Gastrocnemius medialis (tissue), 4 donors: ENCODE measurements at regions not wholly inside any gene's neighbourhood (a gene's known extent, or its start where the extent isn't known, plus 50 kb on each side); places are given as distances from the start of the nearest gene placed in this dataset.

Source experiments
- ATAC-seq, 2 donors: fragments of 150-250 bp; one replicate each; pipeline ENCODE4 v1.9.1; 2016
- DNase-seq, 2 donors: peaks; one replicate each; pipeline ENCODE4 v3.0.0-alpha.2; 2019
- H3K27ac ChIP-seq, 4 donors: fragments of 200-600 bp; sonication (generic); 1 replicate in 1 of 4; 2 replicates in 3 of 4; pipeline ENCODE4 v1.5.1; 2016 to 2018; ENCODE audit warnings: mild to moderate bottlenecking in 2 of 4, moderate library complexity in 1 of 4
- H3K27me3 ChIP-seq, 3 donors: fragments of 200-600 bp; sonication (generic) in 2 of 3; 1 replicate in 1 of 3; 2 replicates in 2 of 3; pipeline versions ENCODE4 v1.5.1 to v1.6.0; 2016 to 2019; ENCODE audit warnings: mild to moderate bottlenecking in 1 of 3, moderate library complexity in 1 of 3
- H3K36me3 ChIP-seq, 2 donors: fragments of 200-600 bp; sonication (generic) in 1 of 2; one replicate each; pipeline ENCODE4 v1.5.1; 2017 to 2018
- H3K4me1 ChIP-seq, 2 donors: fragments of 200-600 bp; sonication (generic) in 1 of 2; one replicate each; pipeline ENCODE4 v1.5.1; 2016 to 2017; ENCODE audit warnings: mild to moderate bottlenecking in 2 of 2
- H3K4me3 ChIP-seq, 4 donors: fragments of 200-600 bp; sonication (generic) in 3 of 4; 1 replicate in 1 of 4; 2 replicates in 3 of 4; pipeline ENCODE4 v1.5.1; 2016 to 2019; ENCODE audit warnings: mild to moderate bottlenecking in 2 of 4
- H3K9me3 ChIP-seq, 3 donors: fragments of 200-600 bp; sonication (generic) in 2 of 3; 1 replicate in 1 of 3; 2 replicates in 2 of 3; pipeline ENCODE4 v1.5.1; 2016 to 2019
- CTCF ChIP-seq, 5 experiments: fragments of 450-650 bp in 3 of 5; fragments of 200-600 bp in 2 of 5; sonication (generic) in 2 of 5; IDR thresholded peaks in 4 of 5; conservative IDR thresholded peaks in 1 of 5; 1 replicate in 4 of 5; 2 replicates in 1 of 5; pipeline ENCODE4 v1.5.1; 2016 to 2019; ENCODE audit warnings: antibody characterized with exemption in 5 of 5, mild to moderate bottlenecking in 3 of 5, moderate library complexity in 3 of 5
- POLR2A ChIP-seq, 2 donors: fragments of 450-650 bp; IDR thresholded peaks; one replicate each; pipeline ENCODE4 v1.6.1; 2017; ENCODE audit warnings: antibody characterized with exemption in 2 of 2, mild to moderate bottlenecking in 2 of 2, moderate library complexity in 2 of 2
- in situ Hi-C, 4 donors: fragments of 200-750 bp; cut with MboI; loops; one replicate each; pipeline versions ENCODE4 v1.15.0 to v1.8.0; 2017; ENCODE audit warnings: low sequenced_read_pairs in 4 of 4
- intact Hi-C: fragments of 100-400 bp; cut with DNase I; formaldehyde crosslinking; loops from one replicate; pipeline ENCODE4 v1.15.1; 2023; ENCODE audit warnings: low total_unique reads

- H3K27ac ChIP-seq = no peak overlapping the region
- ATAC-seq = no peak
- TF ChIP-seq CTCF (IDR thresholded peaks at IDR 0.05 in 4 of 5, conservative IDR thresholded peaks at IDR 0.05 in 1 of 5) (no peak), POLR2A (IDR thresholded peaks at IDR 0.05) (no peak)
- in situ Hi-C loops = no loop called here
- no peaks in the 10 kb centered on the region for H3K9me3 ChIP-seq
- H3K4me1 ChIP-seq = no peaks in the 10 kb centered on the region
- H3K27me3 ChIP-seq = no peaks in the 10 kb centered on the region
- no peak for DNase-seq
- H3K4me3 ChIP-seq = no peak overlapping the region
- H3K36me3 ChIP-seq = no peaks in the 10 kb centered on the region
- intact Hi-C loops = no loop called here
These were observed 510.7 kb downstream of the RIT2 start for GRCh38 chr18:42604820-42605219.

- Histone ChIP-seq H3K4me3 (no peak overlapping the region), H3K4me1 (no peaks in the 10 kb centered on the region), H3K9me3 (no peaks in the 10 kb centered on the region), H3K27me3 (no peaks in the 10 kb centered on the region), H3K27ac (no peak overlapping the region), H3K36me3 (no peaks in the 10 kb centered on the region)
- in situ Hi-C loops = no loop called here
- TF ChIP-seq CTCF (IDR thresholded peaks at IDR 0.05 in 4 of 5, conservative IDR thresholded peaks at IDR 0.05 in 1 of 5) (no peak), POLR2A (IDR thresholded peaks at IDR 0.05) (no peak)
- DNase-seq (no peak), ATAC-seq (no peak)
- intact Hi-C loops = no loop called here
These were observed 508.5 kb downstream of the RIT2 start for GRCh38 chr18:42606886-42607495.

- DNase-seq (no peak), ATAC-seq (no peak)
- TF ChIP-seq CTCF (IDR thresholded peaks at IDR 0.05 in 4 of 5, conservative IDR thresholded peaks at IDR 0.05 in 1 of 5) (no peak), POLR2A (IDR thresholded peaks at IDR 0.05) (no peak)
- Histone ChIP-seq H3K27me3 (no peaks in the 10 kb centered on the region), H3K4me3 (no peak overlapping the region), H3K36me3 (no peaks in the 10 kb centered on the region), H3K9me3 (no peaks in the 10 kb centered on the region), H3K27ac (no peak overlapping the region), H3K4me1 (no peaks in the 10 kb centered on the region)
- in situ Hi-C loops (no loop called here), intact Hi-C loops (no loop called here)
These were observed 504.4 kb downstream of the RIT2 start for GRCh38 chr18:42611134-42611533.

GRCh38 chr18:42614619-42615293, 500.7 kb downstream of the RIT2 start:
- Histone ChIP-seq H3K9me3 (no peaks in the 10 kb centered on the region), H3K27ac (peak overlapping the region in 1 of 4 donors; percentile 2), H3K36me3 (no peaks in the 10 kb centered on the region), H3K4me1 (no peaks in the 10 kb centered on the region), H3K4me3 (no peak overlapping the region), H3K27me3 (no peaks in the 10 kb centered on the region)
- in situ Hi-C loops = no loop called here
- peak; percentile 75 to 83 for ATAC-seq
- peak; percentile 19 to 25 for DNase-seq
- intact Hi-C loops = no loop called here
- TF ChIP-seq POLR2A (IDR thresholded peaks at IDR 0.05) (no peak), CTCF (IDR thresholded peaks at IDR 0.05 in 4 of 5, conservative IDR thresholded peaks at IDR 0.05 in 1 of 5) (no peak)
